Body of pancreas (tissue), 4 donors: ENCODE measurements at regions not wholly inside any gene's neighbourhood (a gene's known extent, or its start where the extent isn't known, plus 50 kb on each side); places are given as distances from the start of the nearest gene placed in this dataset.

ENCODE experiments used
- POLR2A ChIP-seq, 3 donors: fragments of 450-650 bp; IDR thresholded peaks; one replicate each; pipeline ENCODE4 v1.6.1; 2016; ENCODE audit warnings: antibody characterized with exemption in 3 of 3, mild to moderate bottlenecking in 2 of 3
- TF ChIP-seq, protein P1 (sequence below), 7 experiments: fragments of 450-650 bp in 4 of 7; fragments of 200-600 bp in 3 of 7; sonication (generic) in 3 of 7; IDR thresholded peaks; one replicate each; pipeline ENCODE4 v1.5.1; 2016 to 2019; ENCODE audit warnings: antibody characterized with exemption in 7 of 7

DNA sequence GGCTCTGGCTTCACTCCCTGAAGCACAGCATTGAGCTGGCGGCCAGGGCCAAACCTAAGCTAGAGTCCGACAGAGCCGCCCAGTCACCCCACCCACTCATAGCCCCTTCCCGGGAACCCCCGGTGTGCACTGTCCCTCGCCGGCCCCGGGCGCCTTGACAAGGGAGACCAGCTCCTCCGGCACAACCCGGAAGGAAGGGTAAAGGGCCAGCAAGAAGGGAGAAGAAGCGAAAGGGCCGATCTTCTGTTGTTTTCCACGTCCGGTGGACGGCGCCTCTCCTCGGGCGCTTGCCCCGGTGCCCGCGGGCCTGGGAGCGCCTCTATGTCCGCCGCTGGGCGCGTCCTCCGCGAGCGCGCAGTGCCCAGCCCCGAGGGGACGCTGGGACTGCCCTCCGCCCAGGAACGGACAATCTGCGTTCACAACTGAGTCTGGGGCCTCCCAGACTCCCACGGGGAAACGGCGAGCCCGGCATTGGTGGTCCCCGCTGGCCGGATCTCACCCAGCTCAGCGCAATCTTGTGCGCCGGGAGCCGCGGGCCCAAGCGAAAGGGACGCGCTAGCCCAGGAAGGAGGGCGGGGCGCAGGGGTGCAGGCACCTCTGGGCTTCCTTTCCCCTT, 172.5 kb upstream of the MIR17HG start:
- TF ChIP-seq, protein P1, sequence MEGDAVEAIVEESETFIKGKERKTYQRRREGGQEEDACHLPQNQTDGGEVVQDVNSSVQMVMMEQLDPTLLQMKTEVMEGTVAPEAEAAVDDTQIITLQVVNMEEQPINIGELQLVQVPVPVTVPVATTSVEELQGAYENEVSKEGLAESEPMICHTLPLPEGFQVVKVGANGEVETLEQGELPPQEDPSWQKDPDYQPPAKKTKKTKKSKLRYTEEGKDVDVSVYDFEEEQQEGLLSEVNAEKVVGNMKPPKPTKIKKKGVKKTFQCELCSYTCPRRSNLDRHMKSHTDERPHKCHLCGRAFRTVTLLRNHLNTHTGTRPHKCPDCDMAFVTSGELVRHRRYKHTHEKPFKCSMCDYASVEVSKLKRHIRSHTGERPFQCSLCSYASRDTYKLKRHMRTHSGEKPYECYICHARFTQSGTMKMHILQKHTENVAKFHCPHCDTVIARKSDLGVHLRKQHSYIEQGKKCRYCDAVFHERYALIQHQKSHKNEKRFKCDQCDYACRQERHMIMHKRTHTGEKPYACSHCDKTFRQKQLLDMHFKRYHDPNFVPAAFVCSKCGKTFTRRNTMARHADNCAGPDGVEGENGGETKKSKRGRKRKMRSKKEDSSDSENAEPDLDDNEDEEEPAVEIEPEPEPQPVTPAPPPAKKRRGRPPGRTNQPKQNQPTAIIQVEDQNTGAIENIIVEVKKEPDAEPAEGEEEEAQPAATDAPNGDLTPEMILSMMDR (IDR thresholded peaks at IDR 0.05), result no peak
- no peak for TF ChIP-seq POLR2A (IDR thresholded peaks at IDR 0.05)
